Left lung (tissue), 4 donors: ENCODE measurements at regions not wholly inside any gene's neighbourhood (a gene's known extent, or its start where the extent isn't known, plus 50 kb on each side); places are given as distances from the start of the nearest gene placed in this dataset.

ENCODE experiments used
- ATAC-seq: fragments of 200-7000 bp; cut with Tn5 transposase; one replicate; pipeline ENCODE4 v1.9.1; 2020; ENCODE audit warnings: moderate library complexity
- DNase-seq, 4 donors: peaks; one replicate each; pipeline ENCODE4 v3.0.0-alpha.2; 2013 to 2020
- H3K27ac ChIP-seq, 2 donors: fragments of 200-600 bp; sonication (generic) in 1 of 2; one replicate each; pipeline versions ENCODE4 v1.5.0 to v1.8.0; 2020 to 2021
- H3K27me3 ChIP-seq, 2 donors: fragments of 200-600 bp; sonication (generic) in 1 of 2; one replicate each; pipeline versions ENCODE4 v1.5.0 to v1.8.0; 2020 to 2021
- H3K36me3 ChIP-seq, 2 donors: fragments of 200-600 bp; sonication (generic) in 1 of 2; one replicate each; pipeline versions ENCODE4 v1.5.0 to v1.8.0; 2020 to 2021
- H3K4me1 ChIP-seq, 2 donors: fragments of 200-600 bp; one replicate each; pipeline ENCODE4 v1.8.0; 2021
- H3K4me3 ChIP-seq, 2 donors: fragments of 200-600 bp; sonication (generic) in 1 of 2; one replicate each; pipeline versions ENCODE4 v1.5.0 to v1.8.0; 2020 to 2021; ENCODE audit warnings: mild to moderate bottlenecking in 1 of 2
- H3K9me3 ChIP-seq, 2 donors: fragments of 200-600 bp; sonication (generic) in 1 of 2; one replicate each; pipeline versions ENCODE4 v1.5.0 to v1.8.0; 2020 to 2021
- intact Hi-C, 2 donors: fragments of 100-400 bp; cut with DNase I; formaldehyde crosslinking; loops; one replicate each; pipeline versions ENCODE4 v1.11.2 to v1.14.2; 2022
- TF ChIP-seq, protein P1 (sequence below), 2 donors: fragments of 200-600 bp; sonication (generic) in 1 of 2; IDR thresholded peaks; one replicate each; pipeline versions ENCODE4 v1.5.0 to v1.8.0; 2021; ENCODE audit warnings: antibody characterized with exemption in 2 of 2
- donor health status: DM: no; HTN: yes; CAD: no.
- donor health status: DM: no; HTN: no; CAD: no.

DNA sequence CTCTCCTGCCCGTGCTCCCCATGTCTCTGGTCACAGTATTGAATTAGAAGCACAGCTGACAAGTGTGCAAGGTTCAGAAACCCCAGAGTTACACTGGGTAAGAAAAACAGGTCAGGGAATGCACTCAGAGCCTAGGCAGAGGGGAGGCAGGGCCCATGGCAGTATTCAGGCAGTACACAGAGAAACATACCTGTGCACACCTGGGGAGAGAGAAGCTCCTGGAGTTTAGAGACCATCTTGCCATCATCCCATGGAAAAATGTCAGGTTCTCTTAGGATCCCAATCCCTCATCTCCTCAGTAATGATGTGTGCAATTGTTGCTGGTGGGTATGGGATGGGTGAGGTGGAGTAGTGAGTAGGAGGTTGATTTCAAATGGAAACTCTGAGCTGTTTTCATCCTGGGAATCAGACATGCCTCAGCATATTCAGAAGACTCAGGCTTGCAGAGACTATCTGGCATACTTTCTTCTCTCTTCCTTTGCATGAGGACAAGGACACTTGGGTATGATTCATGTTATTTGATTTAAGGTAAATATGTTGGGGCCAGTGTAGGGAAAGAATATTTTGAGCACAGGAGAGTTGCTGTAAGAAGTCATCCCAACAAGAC, 228.5 kb downstream of the ESM1 start:
- H3K9me3 ChIP-seq: no peaks in the 10 kb centered on the region
- no peak overlapping the region for H3K4me3 ChIP-seq
- TF ChIP-seq, protein P1, sequence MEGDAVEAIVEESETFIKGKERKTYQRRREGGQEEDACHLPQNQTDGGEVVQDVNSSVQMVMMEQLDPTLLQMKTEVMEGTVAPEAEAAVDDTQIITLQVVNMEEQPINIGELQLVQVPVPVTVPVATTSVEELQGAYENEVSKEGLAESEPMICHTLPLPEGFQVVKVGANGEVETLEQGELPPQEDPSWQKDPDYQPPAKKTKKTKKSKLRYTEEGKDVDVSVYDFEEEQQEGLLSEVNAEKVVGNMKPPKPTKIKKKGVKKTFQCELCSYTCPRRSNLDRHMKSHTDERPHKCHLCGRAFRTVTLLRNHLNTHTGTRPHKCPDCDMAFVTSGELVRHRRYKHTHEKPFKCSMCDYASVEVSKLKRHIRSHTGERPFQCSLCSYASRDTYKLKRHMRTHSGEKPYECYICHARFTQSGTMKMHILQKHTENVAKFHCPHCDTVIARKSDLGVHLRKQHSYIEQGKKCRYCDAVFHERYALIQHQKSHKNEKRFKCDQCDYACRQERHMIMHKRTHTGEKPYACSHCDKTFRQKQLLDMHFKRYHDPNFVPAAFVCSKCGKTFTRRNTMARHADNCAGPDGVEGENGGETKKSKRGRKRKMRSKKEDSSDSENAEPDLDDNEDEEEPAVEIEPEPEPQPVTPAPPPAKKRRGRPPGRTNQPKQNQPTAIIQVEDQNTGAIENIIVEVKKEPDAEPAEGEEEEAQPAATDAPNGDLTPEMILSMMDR (IDR thresholded peaks at IDR 0.05): no peak
- intact Hi-C loops: no loop called here
- H3K27me3 ChIP-seq: no peaks in the 10 kb centered on the region
- H3K36me3 ChIP-seq: no peaks in the 10 kb centered on the region
- H3K4me1 ChIP-seq: peaks cover 0 to 6% of the 10 kb centered on the region in 2 donors
- ATAC-seq: no peak
- H3K27ac ChIP-seq: no peak overlapping the region
- no peak for DNase-seq

DNA sequence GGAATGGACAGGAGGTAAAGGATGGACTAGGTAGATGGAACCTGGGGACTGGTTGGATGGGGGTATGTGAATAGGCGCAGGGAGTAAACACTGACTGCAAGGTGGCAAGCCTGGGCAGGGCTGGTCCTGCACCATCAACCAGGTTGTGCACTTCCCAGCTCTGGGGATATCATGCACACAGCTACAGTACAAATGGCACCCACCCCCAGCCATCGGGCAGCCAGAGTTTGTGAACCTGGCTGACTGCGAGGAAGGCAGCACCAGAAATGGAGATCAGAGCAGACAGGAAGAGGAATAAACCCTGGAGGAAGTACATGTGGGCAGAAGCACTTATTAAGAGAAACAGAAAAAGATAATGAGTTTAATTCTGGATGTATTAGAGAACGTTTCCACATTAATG, 229.1 kb downstream of the ESM1 start:
- intact Hi-C loops: no loop called here
- TF ChIP-seq, protein P1 (IDR thresholded peaks at IDR 0.05): no peak
- ATAC-seq (no peak), DNase-seq (no peak)
- Histone ChIP-seq H3K4me1 (peaks cover 0 to 6% of the 10 kb centered on the region in 2 donors), H3K27ac (no peak overlapping the region), H3K9me3 (no peaks in the 10 kb centered on the region), H3K36me3 (no peaks in the 10 kb centered on the region), H3K27me3 (no peaks in the 10 kb centered on the region), H3K4me3 (no peak overlapping the region)

DNA sequence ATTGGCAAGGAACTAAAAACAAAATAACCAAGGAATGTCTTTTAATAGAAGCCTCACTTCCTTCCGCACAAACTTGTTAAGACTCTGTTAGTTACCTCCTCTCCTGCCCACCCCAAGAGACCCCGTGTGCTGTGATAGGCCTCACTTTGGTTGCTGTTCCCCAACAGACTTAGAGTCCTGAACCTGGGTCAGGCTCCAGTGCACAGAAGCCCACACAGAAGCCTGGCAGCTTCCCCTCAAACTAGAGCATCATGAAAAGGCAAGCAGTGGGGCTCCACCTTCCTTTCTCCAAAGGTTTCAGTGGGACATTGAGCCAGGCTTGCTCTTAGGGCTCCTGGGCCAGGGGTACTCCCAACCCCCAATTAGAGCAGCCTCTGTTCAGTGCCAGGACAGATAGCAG, 230.5 kb downstream of the ESM1 start:
- no peak for DNase-seq
- Histone ChIP-seq H3K27me3 (no peaks in the 10 kb centered on the region), H3K4me3 (no peak overlapping the region), H3K27ac (no peak overlapping the region), H3K4me1 (peaks cover 0 to 6% of the 10 kb centered on the region in 2 donors), H3K9me3 (no peaks in the 10 kb centered on the region), H3K36me3 (no peaks in the 10 kb centered on the region)
- intact Hi-C loops: no loop called here
- no peak for ATAC-seq
- TF ChIP-seq, protein P1 (IDR thresholded peaks at IDR 0.05): no peak

DNA sequence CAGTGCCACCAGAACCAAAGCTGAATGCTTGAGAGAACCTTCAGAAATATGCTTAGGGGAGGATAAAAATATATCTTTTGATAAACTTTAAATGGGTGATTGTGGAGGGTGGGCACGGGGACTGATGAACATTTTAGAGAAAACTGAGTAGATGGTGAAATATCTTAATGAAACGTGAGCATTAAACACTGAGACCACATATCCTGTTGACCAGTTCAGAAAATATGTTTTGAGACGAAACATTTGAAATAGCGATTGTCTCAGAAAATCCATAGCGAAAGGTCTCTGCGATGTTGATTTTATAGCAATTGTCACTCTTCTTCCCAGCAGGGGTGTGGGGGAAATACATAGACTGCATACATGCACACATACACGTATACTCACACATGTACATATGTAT, 231.0 kb downstream of the ESM1 start:
- TF ChIP-seq, protein P1 (IDR thresholded peaks at IDR 0.05): no peak
- Histone ChIP-seq H3K27ac (no peak overlapping the region), H3K27me3 (no peaks in the 10 kb centered on the region), H3K9me3 (no peaks in the 10 kb centered on the region), H3K4me3 (no peak overlapping the region), H3K36me3 (no peaks in the 10 kb centered on the region), H3K4me1 (peaks cover 0 to 6% of the 10 kb centered on the region in 2 donors)
- ATAC-seq (no peak), DNase-seq (no peak)
- intact Hi-C loops: no loop called here

DNA sequence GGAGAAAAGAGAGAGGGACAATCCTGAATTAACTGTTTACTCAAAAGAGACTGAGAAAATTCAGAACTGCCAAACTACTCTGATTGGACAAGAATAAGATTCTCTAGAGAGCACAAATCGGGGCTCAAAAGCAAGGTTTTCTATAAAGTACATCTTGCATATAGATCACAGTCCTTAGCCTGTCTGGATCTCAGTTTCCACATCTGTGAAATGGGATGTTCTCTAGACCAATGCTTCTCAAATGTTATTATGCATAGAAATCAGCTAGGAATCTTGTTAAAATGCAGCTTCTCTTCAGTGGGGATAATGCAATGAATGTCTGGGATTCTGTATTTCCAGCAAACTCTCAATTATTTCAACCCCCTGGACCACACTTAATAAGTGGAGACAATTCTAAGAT, 231.6 kb downstream of the ESM1 start:
- Histone ChIP-seq H3K27me3 (no peaks in the 10 kb centered on the region), H3K4me1 (peaks cover 0 to 6% of the 10 kb centered on the region in 2 donors), H3K36me3 (no peaks in the 10 kb centered on the region), H3K27ac (no peak overlapping the region), H3K4me3 (no peak overlapping the region), H3K9me3 (no peaks in the 10 kb centered on the region)
- intact Hi-C loops: no loop called here
- ATAC-seq (no peak), DNase-seq (no peak)
- TF ChIP-seq, protein P1 (IDR thresholded peaks at IDR 0.05): no peak
